Upper lobe of left lung (tissue), 4 donors: ENCODE measurements at regions not wholly inside any gene's neighbourhood (a gene's known extent, or its start where the extent isn't known, plus 50 kb on each side); places are given as distances from the start of the nearest gene placed in this dataset.

Experiments
- EP300 ChIP-seq, 4 donors: sonication (generic); formaldehyde crosslinking; IDR thresholded peaks; one replicate each; pipeline ENCODE4 v1.5.1; 2017; ENCODE audit warnings: antibody characterized with exemption in 4 of 4, control low read depth in 2 of 4
- POLR2A ChIP-seq, 4 donors: fragments of 450-650 bp; IDR thresholded peaks; one replicate each; pipeline ENCODE4 v1.5.1; 2016 to 2017; ENCODE audit warnings: antibody characterized with exemption in 4 of 4, mild to moderate bottlenecking in 2 of 4
- POLR2AphosphoS5 ChIP-seq, 2 donors: sonication (generic); formaldehyde crosslinking; IDR thresholded peaks; one replicate each; pipeline ENCODE4 v1.5.1; 2017; ENCODE audit warnings: antibody characterized with exemption in 2 of 2
- TF ChIP-seq, protein P1 (sequence below), 6 experiments: fragments of 450-650 bp in 4 of 6; fragments of 200-600 bp in 2 of 6; sonication (generic) in 2 of 6; IDR thresholded peaks; one replicate each; pipeline ENCODE4 v1.5.1; 2016 to 2019; ENCODE audit warnings: antibody characterized with exemption in 6 of 6

DNA sequence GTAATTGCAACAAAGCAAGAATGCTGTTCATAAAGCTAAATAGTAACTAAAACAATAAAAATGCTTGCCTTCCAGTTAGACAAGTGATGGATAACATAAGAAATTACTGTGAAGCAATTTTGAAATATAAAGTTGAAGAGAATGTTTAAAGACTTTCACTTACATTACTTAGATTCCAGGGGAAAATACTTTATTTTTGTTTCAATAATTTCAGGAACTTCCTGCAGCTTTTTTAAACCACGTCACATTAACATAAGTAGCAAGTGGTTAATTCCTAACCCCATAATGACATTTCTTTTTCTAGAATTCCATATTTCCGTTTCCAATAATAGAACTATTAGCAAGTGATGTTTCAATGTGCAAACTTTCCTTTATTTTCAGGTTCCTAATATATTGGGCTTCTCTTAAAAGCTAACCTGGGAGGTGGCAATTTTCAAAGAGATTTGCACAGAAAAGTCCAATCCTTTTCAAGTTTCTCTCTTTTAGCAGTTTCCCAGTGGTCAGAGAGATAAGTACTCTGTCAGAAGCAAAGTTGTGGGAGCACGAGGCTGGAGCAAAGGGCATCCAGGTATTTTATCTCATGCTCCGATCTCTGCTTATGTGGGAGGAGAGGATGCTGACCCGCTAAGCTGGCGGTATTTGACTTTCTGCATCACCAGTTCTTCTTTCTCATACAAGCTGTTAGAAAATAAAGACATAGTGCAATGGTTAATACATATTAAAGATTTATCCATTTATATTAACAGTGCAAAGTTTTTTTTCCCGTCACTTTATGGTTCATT is 1025.3 kb downstream of the EFNB2 start:
- TF ChIP-seq POLR2A (IDR thresholded peaks at IDR 0.05) (no peak), POLR2AphosphoS5 (IDR thresholded peaks at IDR 0.05) (no peak), EP300 (IDR thresholded peaks at IDR 0.05) (no peak)
- TF ChIP-seq, protein P1, sequence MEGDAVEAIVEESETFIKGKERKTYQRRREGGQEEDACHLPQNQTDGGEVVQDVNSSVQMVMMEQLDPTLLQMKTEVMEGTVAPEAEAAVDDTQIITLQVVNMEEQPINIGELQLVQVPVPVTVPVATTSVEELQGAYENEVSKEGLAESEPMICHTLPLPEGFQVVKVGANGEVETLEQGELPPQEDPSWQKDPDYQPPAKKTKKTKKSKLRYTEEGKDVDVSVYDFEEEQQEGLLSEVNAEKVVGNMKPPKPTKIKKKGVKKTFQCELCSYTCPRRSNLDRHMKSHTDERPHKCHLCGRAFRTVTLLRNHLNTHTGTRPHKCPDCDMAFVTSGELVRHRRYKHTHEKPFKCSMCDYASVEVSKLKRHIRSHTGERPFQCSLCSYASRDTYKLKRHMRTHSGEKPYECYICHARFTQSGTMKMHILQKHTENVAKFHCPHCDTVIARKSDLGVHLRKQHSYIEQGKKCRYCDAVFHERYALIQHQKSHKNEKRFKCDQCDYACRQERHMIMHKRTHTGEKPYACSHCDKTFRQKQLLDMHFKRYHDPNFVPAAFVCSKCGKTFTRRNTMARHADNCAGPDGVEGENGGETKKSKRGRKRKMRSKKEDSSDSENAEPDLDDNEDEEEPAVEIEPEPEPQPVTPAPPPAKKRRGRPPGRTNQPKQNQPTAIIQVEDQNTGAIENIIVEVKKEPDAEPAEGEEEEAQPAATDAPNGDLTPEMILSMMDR (IDR thresholded peaks at IDR 0.05): no peak
